ENCODE measurements at regions not wholly inside any gene's neighbourhood (a gene's known extent, or its start where the extent isn't known, plus 50 kb on each side); places are given as distances from the start of the nearest gene placed in this dataset.

DNA sequence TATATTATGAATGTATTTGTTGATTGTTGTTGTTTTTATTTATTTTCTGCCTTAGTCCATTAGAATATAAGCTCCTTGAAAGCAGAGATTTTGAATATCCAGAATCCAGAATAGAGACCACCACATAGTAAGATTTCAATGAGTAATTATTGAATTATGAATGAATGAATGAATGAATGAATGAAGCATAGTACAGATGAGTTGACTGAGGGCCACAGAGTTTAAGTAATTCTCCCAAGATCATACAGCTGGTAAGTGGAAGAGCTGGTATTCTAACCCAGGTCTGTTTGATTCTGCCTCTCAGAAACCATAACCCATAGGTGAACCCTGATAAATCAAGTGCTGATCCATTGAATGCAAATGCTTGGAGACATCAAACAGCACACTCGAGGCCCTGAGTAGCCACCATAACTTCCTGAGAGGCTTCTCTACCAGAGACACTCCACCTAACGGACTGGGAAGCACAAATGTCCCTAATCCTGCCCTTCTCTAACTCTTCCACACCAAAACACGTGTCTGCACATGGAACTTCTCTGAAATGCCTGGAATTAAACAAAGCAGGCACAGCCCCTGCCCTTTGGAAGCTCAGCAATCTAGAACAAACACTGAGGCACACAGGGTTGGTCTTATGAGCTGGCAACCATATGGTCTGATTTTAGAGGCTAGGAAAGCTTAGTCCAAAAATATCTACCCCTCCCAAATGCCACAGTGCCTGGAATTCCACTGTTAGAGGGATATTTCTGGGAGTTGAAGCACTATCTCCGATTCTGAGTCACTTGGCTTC is 190.1 kb downstream of the FOXO1 start:
- Histone ChIP-seq H3K27me3 (ENCODE audit: control insufficient read depth in 2 of 2, insufficient read depth in 2 of 2, low read length in 2 of 2) (peaks cover 0 to 22% of the 10 kb centered on the region in 2 experiments; a peak in 4 of 5 replicates), H3K79me2 (ENCODE audit: control insufficient read depth, insufficient read depth, low read length) (no peaks in the 10 kb centered on the region), H3K4me3 (no peak overlapping the region), H4K20me1 (replicated peaks; ENCODE audit: control insufficient read depth, insufficient read depth, low read length) (no peaks in the 10 kb centered on the region), H3K36me3 (ENCODE audit: control insufficient read depth, insufficient read depth, low read length) (no peaks in the 10 kb centered on the region), H3K27ac (ENCODE audit: extremely low read depth, low read depth, low read length) (no peak overlapping the region), H3K9me1 (ENCODE audit: control insufficient read depth, insufficient read depth, low read length) (no peaks in the 10 kb centered on the region), H2AFZ (ENCODE audit: low read depth, low read length) (no peak overlapping the region), H3K9ac (ENCODE audit: insufficient read depth in 1 of 2, low read depth in 2 of 2, low read length in 2 of 2) (no peak overlapping the region), H3K9me3 (replicated peaks; ENCODE audit: control insufficient read depth, insufficient read depth, low read depth, low read length) (no peaks in the 10 kb centered on the region), H3K4me1 (replicated peaks in 1 of 2; ENCODE audit: control insufficient read depth in 2 of 2, insufficient read depth in 2 of 2, low read length in 2 of 2) (no peaks in the 10 kb centered on the region), H3K4me2 (ENCODE audit: insufficient read depth, low read length) (no peak overlapping the region)
- CTCF ChIA-PET (ENCODE audit: low intra/inter-chr PET ratio) = no interaction called here
- POLR2A ChIA-PET = no interaction called here
- in situ Hi-C loops (cut with MboI) (no loop called here), intact Hi-C loops (cut with micrococcal nuclease) (no loop called here)
- ATAC-seq = no peak
- 0% methylated on average over 4 of the region's 4 CpGs for WGBS (ENCODE audit: insufficient coverage, low coverage, missing lambda C conversion rate)
- no peak for DNase-seq (ENCODE audit: extremely low read depth in 1 of 4, low spot score in 3 of 4)
- FAIRE-seq = no peak
- BruUV-seq (replicated peaks) = no TSS peak
- TF ChIP-seq ZNF124 (CRISPR knock-in tag; IDR thresholded peaks at IDR 0.05) (no peak), NFRKB (IDR thresholded peaks at IDR 0.05; ENCODE audit: low read depth) (no peak), SNIP1 (IDR thresholded peaks at IDR 0.05; ENCODE audit: low read depth) (no peak), MAFG (tag; conservative IDR thresholded peaks at IDR 0.05) (no peak), ZNF217 (CRISPR knock-in tag; IDR thresholded peaks at IDR 0.05) (no peak), RBM22 (IDR thresholded peaks at IDR 0.05; ENCODE audit: low read depth, low read length, poor library complexity, severe bottlenecking) (no peak), KHSRP (IDR thresholded peaks at IDR 0.05) (no peak), RUNX1 (IDR thresholded peaks at IDR 0.05; ENCODE audit: low read depth) (no peak), MECOM (CRISPR knock-in tag; IDR thresholded peaks at IDR 0.05) (no peak)
- TF ChIP-seq, protein P1, sequence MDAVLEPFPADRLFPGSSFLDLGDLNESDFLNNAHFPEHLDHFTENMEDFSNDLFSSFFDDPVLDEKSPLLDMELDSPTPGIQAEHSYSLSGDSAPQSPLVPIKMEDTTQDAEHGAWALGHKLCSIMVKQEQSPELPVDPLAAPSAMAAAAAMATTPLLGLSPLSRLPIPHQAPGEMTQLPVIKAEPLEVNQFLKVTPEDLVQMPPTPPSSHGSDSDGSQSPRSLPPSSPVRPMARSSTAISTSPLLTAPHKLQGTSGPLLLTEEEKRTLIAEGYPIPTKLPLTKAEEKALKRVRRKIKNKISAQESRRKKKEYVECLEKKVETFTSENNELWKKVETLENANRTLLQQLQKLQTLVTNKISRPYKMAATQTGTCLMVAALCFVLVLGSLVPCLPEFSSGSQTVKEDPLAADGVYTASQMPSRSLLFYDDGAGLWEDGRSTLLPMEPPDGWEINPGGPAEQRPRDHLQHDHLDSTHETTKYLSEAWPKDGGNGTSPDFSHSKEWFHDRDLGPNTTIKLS (IDR thresholded peaks at IDR 0.05; ENCODE audit: borderline replicate concordance, low read depth) = no peak
- TF ChIP-seq, protein P2, sequence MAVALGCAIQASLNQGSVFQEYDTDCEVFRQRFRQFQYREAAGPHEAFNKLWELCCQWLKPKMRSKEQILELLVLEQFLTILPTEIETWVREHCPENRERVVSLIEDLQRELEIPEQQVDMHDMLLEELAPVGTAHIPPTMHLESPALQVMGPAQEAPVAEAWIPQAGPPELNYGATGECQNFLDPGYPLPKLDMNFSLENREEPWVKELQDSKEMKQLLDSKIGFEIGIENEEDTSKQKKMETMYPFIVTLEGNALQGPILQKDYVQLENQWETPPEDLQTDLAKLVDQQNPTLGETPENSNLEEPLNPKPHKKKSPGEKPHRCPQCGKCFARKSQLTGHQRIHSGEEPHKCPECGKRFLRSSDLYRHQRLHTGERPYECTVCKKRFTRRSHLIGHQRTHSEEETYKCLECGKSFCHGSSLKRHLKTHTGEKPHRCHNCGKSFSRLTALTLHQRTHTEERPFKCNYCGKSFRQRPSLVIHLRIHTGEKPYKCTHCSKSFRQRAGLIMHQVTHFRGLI (CRISPR knock-in tag; IDR thresholded peaks at IDR 0.05) = no peak
- TF ChIP-seq, protein P3, sequence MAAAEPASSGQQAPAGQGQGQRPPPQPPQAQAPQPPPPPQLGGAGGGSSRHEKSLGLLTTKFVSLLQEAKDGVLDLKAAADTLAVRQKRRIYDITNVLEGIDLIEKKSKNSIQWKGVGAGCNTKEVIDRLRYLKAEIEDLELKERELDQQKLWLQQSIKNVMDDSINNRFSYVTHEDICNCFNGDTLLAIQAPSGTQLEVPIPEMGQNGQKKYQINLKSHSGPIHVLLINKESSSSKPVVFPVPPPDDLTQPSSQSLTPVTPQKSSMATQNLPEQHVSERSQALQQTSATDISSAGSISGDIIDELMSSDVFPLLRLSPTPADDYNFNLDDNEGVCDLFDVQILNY (CRISPR knock-in tag; IDR thresholded peaks at IDR 0.05) = no peak
- TF ChIP-seq, protein P4, sequence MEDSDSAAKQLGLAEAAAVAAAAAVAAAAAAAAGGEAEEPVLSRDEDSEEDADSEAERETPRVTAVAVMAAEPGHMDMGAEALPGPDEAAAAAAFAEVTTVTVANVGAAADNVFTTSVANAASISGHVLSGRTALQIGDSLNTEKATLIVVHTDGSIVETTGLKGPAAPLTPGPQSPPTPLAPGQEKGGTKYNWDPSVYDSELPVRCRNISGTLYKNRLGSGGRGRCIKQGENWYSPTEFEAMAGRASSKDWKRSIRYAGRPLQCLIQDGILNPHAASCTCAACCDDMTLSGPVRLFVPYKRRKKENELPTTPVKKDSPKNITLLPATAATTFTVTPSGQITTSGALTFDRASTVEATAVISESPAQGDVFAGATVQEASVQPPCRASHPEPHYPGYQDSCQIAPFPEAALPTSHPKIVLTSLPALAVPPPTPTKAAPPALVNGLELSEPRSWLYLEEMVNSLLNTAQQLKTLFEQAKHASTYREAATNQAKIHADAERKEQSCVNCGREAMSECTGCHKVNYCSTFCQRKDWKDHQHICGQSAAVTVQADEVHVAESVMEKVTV (CRISPR knock-in tag; IDR thresholded peaks at IDR 0.05) = no peak
